ENCODE measurements at regions not wholly inside any gene's neighbourhood (a gene's known extent, or its start where the extent isn't known, plus 50 kb on each side); places are given as distances from the start of the nearest gene placed in this dataset.
"Not testable (repeated sequence)": the region's sequence is repeated elsewhere in the genome, so short reads cannot be mapped to it uniquely, and the experiment has no call there.

- no peaks in the 10 kb centered on the region for H3K27me3 Mint-ChIP-seq
Measured at GRCh38 chr13:79988573-79988972, 352.4 kb downstream of the SPRY2 start.

GRCh38 chr13:79987761-79988160, 353.2 kb downstream of the SPRY2 start:
- Mint-ChIP-seq H3K4me3 (no peak overlapping the region), H3K27me3 (no peaks in the 10 kb centered on the region), H3K36me3 (ENCODE audit: low read depth) (no peaks in the 10 kb centered on the region), H3K9me3 (peaks cover 3% of the 10 kb centered on the region), H3K27ac (no peak overlapping the region), H3K4me1 (no peaks in the 10 kb centered on the region)
- no peak for DNase-seq
- intact Hi-C loops (cut with micrococcal nuclease), result no loop called here
- no peak for ATAC-seq (ENCODE audit: low read depth)
- no peak for TF ChIP-seq CTCF (IDR thresholded peaks at IDR 0.05)
- ChIA-PET POLR2A (no interaction called here), CTCF (no interaction called here)

More at GRCh38 chr13:79988573-79988972, 352.4 kb downstream of the SPRY2 start:
- ChIA-PET CTCF (no interaction called here), POLR2A (no interaction called here)
- no peak for TF ChIP-seq CTCF (IDR thresholded peaks at IDR 0.05)
- no peaks in the 10 kb centered on the region for H3K36me3 Mint-ChIP-seq (ENCODE audit: low read depth)
- no peaks in the 10 kb centered on the region for H3K9me3 Mint-ChIP-seq
- no peak overlapping the region for H3K4me3 Mint-ChIP-seq
- H3K4me1 Mint-ChIP-seq, result no peaks in the 10 kb centered on the region
- H3K27ac Mint-ChIP-seq, result no peak overlapping the region
- no peak for DNase-seq
- no peak for ATAC-seq (ENCODE audit: low read depth)
- intact Hi-C loops (cut with micrococcal nuclease), result no loop called here

- Mint-ChIP-seq H3K27me3 (no peaks in the 10 kb centered on the region), H3K4me1 (no peaks in the 10 kb centered on the region), H3K27ac (no peak overlapping the region), H3K9me3 (peaks cover 5% of the 10 kb centered on the region), H3K36me3 (ENCODE audit: low read depth) (no peaks in the 10 kb centered on the region), H3K4me3 (no peak overlapping the region)
- ATAC-seq (ENCODE audit: low read depth) (no peak), DNase-seq (no peak)
- ChIA-PET CTCF (no interaction called here), POLR2A (no interaction called here)
- no peak for TF ChIP-seq CTCF (IDR thresholded peaks at IDR 0.05)
- intact Hi-C loops (cut with micrococcal nuclease), result no loop called here
Measured at GRCh38 chr13:79987323-79987722, 353.6 kb downstream of the SPRY2 start.

GRCh38 chr13:79986890-79987289, 354.0 kb downstream of the SPRY2 start:
- Mint-ChIP-seq H3K27me3 (no peaks in the 10 kb centered on the region), H3K4me3 (no peak overlapping the region), H3K27ac (no peak overlapping the region), H3K4me1 (no peaks in the 10 kb centered on the region), H3K36me3 (ENCODE audit: low read depth) (no peaks in the 10 kb centered on the region), H3K9me3 (peaks cover 6% of the 10 kb centered on the region)
- ATAC-seq (ENCODE audit: low read depth), result no peak
- no peak for TF ChIP-seq CTCF (IDR thresholded peaks at IDR 0.05)
- POLR2A ChIA-PET, result no interaction called here
- no peak for DNase-seq
- CTCF ChIA-PET, result no interaction called here
- intact Hi-C loops (cut with micrococcal nuclease), result no loop called here

GRCh38 chr13:79974935-79975650, 365.8 kb downstream of the SPRY2 start:
- H3K27ac Mint-ChIP-seq; ATAC-seq (ENCODE audit: low read depth); DNase-seq; POLR2A ChIA-PET; H3K4me1 Mint-ChIP-seq; H3K9me3 Mint-ChIP-seq; H3K27me3 Mint-ChIP-seq; H3K36me3 Mint-ChIP-seq (ENCODE audit: low read depth); CTCF ChIA-PET; H3K4me3 Mint-ChIP-seq: not testable (repeated sequence)
- intact Hi-C loops (cut with micrococcal nuclease), result loop anchor here (5.0 kb wide), 1 partner anchor 367 kb away; the partner anchor contains the start of gene SPRY2
